HG03103 (cell line): ENCODE measurements at regions not wholly inside any gene's neighbourhood (a gene's known extent, or its start where the extent isn't known, plus 50 kb on each side); places are given as distances from the start of the nearest gene placed in this dataset.
A peak's percentile ranks its signal among the peaks of the same experiment; 100 is the strongest.

Experiments
- ATAC-seq: cut with Tn5 transposase; IDR thresholded peaks from one replicate; pipeline ENCODE4 v1.9.1; 2021; ENCODE audit warnings: low read depth; ENCODE audit not compliant: unreplicated experiment

DNA sequence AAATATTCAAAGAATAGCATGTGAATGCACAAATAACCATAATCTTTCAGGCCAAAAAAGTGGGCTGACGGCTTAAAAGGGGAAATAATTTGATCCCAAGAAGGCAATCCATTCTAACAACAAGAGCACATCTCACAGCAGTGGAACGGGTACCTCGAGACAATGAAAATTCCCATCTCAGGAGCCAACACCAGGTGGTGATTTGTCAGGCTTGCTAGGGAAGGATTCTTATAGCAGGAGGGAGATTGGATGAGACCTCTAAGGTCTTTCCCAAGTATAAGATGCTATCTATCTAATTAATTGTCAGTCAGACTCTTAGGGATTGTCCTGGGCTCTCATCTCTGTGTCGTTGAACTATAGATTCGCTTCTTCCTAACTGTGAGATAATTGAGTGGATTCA is 284.0 kb downstream of the ETS1 start:
- ATAC-seq: no peak

DNA sequence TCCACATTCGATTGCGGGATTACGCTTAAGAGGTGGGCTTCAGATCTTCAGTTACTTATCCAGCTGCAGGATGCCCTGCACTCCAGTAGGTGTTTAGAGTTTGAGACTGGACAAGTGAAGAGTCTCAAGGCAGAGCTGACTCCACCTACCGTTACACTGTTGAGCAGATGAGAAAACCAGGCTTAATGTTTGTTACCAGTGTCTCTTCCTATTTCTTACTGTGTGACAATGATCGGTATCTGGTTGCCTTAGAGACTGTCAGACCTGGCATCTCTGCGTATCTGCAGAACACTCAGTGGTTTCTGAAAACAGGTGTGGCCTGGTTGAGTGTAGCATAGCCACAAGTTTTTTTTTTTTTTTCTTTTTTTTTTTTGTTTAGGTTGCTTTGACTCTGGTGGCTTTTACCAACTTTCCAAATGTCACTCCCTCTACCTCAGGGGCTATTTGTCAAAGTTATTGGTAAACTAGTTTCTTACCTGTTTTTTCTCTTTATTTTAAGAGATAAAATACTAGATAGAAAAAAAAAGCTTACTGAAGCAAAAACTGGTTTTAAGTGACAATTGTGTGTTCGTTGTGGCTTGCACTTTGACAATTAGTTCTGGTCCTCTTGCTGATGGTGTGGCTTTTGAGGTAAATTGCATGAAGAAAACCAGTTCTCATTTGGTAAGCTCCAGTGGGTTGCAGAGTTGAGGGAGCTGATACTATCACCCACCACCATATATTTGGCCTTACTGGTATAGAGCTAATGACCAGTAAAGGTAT is 284.8 kb downstream of the ETS1 start:
- ATAC-seq: peak; percentile 90

DNA sequence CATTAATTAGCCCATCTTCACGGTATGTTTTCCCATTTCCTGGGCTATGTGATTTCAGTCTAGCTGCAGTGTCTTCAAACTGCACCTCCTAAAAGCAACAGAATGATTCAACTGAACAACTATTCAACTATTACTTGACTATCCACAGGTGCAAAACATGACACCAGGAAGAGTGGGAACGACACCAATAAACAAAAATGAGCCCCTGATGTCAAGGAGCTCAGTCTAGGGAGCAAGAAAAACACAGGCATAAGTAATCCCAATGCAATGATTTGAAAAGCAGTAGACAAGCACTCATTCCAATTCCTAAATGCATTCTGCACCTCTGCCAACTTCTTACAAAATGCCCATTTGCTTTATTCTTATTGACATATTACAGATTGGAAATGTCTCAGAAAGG is 285.6 kb downstream of the ETS1 start:
- no peak for ATAC-seq

DNA sequence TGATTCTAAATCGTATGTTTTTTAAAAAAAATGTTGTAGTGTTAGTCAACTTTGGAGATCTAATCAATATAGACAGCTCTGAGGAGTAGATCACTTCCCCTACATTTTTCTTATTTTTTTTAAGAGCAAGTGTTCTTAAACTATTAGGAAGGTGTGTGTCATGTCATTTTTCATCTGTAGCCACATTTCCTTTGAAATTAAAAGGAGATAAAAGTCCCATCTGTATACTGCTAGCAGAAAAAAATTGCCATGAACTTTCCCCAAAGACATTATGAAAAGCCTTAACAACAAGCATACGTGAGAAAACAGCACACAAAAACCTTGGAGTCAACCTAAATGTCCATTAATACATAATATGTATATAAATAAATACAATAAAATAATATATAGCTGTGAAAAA is 286.6 kb downstream of the ETS1 start:
- ATAC-seq: no peak

DNA sequence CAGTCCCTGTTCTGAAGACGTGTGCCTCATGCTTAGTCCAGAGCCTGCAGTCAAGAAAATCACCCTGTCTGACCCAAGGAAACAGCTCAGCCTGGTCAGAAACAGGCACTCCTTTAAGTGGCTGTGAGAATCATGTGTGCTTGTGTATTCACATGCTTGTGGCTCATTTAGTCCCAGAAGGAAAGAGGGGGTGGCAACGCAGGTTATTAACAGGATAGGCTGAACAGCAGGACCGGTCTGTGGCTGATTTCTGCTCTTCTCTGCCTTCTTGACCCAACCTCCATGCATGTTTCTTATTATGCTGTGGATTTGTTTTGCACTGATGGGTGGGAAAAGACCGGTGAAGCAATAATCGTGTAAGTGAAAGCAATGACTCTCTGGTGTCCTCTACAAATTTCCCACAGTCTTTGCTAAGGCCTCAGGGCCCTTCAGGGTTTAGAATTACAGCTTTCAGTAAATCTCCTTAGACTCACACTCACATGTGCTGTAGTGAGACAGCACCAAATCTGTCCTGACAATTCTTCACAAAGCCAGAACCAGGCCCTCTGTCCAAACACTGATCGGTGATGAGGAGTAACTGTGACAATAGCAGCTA is 288.1 kb downstream of the ETS1 start:
- no peak for ATAC-seq

DNA sequence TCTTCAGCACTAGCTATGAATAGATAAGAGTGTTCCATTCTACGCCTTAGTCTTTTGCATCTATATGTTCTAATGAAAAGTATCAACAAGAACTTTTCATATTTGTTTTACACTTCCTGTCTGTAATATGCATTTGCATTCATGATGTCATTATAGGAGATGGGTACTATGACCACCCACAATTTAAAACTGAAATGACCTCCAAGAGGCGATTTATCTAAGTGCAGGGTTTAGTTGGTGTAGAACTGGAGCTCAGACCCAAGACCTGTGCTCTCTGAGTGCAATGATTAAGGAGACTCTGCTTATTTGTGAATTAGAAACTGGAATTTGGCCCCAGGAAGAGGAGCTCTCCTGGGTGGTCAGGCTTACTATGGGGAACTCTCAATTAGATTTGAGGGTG is 289.1 kb downstream of the ETS1 start:
- no peak for ATAC-seq

DNA sequence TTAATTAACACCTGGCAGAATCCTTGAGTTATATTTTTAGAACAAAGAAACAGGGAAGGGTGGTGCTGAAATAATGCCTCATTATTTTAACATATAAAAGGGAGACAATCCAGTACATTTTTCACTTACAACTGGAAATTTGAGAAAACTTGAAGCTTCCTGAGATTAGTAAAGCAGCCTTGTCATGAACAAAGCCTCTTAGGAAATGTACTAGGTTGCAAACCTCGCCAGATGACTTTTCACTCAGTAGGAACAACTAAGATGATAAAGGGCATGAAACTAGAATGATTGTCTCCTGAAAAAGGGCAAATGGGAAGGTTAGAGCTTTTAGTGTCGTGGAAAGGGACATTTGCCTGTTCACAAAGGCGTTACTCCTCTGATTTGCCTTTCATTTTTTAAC is 289.6 kb downstream of the ETS1 start:
- ATAC-seq: no peak

DNA sequence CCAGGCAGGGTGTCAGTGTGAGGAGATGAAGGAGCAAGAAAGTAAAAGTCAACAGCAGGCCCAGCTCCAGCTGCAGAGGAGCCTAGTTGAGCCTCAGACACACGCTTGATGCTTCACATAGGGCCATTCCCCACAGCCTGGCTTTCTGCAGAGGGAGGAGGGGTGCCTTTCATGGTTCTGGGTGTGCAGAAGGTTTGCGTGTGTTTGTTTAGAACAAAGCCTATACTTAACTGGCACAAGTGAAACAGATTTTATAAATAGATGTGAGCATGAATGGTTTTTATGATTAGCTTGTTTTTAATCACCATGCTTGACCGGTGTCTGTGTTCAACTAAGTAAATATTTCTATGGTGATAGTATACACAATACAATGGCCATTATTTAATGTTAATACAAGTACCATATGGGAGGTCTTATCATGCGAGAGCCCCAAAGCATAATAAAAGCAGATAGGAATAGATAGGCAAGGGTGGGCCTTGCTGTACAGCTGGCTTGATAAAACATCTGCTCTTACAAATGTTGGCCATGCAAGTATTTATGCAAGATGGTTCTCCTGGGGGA is 290.2 kb downstream of the ETS1 start:
- ATAC-seq: no peak

DNA sequence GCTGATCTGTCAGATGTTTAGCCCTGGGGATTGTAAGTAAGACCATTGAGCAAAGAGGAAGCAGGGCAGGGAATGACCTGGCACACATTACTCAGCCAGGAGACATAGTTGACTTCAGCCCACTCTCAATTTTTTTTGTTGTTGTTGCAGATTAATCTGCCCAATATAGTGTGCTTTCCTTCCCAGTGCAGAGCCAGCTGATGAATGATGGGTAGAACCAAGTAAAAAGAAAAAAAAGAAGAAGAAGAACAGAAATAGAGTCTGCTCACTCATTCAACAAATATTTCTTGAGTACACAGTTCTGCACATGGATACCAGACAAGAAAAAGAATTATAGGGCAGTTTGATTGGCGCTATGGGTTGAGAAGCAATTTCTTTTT is 292.7 kb downstream of the ETS1 start:
- no peak for ATAC-seq

DNA sequence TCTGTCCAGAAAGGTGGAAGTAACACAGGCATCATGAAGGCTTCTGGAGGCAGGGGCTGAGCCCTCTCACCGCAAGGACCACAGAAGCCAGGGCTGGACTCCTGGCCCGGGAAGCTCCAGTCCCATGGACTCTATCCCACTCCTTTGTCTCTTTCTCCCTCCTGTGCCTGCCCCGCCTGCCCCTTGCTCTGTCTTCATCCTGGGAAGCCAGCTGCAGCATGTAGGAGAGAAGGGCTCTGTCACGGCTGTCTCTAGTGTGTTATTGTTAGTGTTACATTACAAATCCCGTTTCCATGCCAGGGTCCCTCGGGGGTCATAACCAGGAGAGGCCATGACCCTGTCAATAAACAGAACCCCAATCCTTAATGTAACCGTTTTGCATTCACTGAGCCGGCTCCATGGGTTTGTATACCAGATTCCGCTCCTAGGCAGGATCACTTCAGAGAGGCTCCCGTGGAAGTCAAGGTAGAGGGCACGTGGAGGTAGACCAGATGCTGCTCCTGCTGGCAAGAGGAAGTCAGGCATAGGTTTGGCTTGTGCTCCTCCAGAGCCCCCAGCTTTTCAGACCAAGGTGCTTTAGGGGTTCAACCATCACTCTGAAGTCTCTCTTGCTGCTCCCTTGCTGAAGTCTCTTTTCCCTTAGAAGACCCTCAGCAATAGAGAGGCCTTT is 293.2 kb downstream of the ETS1 start:
- no peak for ATAC-seq

DNA sequence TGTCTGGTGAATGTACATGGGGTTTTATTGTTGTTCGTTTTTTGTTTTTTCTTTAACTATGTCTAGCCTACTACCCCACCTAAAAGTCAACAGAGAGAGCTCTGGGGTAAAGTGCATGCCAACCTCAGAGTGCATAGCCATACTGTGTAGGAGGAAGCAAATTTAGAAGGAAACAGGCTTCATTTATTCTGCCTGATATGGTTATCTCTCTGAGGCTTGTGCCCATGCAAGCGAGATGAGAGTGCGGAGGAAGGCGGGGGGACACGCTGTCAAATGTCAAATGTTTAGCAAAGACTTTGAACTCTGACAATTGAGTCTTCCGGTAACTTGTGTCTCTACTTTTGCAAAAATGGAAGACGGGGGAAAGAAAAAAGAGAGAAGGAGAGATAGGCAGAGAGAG is 295.5 kb downstream of the ETS1 start:
- no peak for ATAC-seq

DNA sequence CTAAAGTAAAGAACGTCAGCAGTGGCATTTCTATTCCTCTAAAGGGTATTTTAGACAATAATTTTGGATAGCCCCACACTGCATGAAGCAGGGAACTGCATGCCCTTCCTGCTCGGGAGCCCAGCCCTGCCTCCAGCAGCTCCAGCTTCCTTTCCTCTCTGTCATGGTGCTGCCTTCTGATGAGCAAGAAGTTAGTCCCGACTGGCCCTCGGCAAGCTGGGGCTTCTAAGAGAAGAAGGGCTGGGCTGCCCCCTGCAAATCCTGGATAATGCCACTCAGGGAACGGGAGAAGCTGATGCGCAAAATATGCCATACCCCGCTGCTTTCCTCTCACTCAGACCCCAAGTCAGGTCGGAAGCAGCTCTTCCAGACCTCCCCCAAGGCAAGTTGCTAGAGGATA is 296.4 kb downstream of the ETS1 start:
- no peak for ATAC-seq

DNA sequence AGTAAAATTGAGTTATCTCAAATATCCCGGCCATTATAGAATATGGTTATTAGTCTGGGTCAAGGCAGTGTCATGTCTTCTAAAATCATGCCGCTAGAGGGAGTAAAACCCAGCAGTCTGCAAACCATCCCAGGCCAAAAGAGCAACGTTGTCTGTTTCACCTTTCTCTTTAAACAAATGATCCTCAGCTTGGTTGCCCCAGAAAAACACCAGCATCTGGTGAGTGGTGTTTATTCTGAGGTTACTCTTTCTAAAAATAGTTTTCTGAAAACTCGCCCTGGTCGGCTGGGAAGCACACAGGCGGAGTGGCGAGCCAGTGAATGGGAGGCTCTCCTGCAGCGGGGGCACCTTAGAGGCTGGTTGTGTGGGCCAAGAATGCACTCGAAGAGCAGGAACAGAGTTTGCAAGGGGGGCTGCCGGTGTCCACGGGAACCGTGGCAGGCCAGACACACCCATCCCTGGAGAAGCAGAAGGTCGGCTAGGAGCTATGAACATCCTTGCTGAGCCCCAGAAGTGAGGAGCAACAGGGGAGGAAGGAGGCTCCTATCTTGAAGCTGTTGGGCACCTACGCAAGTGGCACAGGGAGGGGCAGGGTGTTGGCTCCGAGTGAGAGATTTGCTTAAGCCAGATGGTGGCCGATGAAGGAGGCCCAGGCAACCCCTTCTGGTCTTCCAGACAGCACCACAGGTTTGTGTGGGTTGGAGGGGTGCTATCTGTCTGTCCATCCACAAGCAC is 297.1 kb downstream of the ETS1 start:
- peak; percentile 72 for ATAC-seq

DNA sequence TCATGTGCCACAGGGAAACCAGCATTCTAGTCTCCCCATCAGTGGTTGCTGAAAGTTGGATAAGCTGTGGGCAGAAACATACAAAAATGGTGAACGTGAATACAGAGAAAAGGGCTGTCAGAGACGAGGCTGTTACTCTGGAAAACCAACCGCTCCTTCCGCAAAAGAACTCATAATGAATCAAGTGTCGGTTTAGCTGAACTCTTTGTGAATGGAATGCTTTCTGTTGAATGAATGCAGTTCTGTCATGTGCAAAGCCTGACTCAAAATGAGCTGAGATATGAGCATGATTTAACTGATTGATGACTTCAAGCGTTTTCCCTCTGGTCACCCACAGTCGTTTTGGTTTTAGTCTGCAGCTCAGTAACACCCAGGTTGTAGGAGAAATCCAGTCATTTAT is 298.3 kb downstream of the ETS1 start:
- no peak for ATAC-seq

DNA sequence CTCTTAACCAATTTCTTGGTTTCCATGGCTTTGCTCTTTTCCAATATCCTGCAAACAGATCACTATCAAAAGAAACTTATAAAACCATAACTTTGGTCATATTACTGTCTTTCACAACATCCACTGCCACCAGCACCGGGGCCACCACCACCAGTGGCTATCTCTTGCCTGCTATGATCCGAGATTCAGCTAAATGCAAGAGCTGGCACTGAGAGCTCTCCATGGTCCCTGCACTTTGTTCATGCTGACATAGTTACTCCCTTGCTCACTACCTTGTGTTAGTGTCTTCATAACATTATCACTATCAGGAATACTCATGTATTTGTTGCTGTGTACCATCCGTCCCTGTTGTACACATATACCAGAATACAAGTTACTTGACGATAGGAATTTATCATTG is 299.0 kb downstream of the ETS1 start:
- ATAC-seq: no peak

DNA sequence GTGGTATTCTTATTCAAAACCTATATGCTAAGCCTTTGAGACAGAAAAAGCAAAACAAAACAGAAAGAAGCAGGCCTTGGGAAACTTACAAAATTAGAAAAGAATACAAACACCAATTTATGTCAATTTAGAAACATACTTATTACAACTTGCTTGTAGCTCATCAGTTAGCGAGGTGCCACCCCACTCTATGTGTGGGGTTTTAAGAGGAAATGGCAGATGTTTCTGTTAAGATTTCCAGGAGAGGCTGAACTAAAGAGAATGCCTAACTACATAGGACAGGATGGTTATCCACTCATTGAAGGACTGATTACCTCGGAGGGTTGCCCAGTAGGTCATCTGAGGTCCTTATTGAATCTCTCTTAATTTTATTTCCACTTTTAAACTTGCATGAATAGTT is 302.0 kb downstream of the ETS1 start:
- ATAC-seq: no peak

DNA sequence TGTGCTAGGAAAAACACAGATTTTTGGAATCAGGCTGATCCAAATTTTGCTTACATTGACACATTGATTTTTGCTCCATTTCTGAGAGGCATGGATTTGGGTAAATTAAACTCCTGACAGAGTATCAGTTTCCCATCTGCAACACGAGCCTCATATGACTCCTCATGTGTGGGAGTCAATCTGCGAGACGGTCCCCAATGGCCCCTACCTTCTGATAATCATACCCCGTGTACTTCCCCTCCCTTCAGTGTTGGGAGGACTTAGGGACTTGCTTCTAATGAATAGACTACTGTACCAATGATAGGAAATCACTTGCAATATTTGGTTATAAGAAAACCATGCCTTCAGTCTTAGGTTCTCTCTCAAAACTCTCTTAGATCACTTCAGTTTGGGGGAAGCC is 302.7 kb downstream of the ETS1 start:
- no peak for ATAC-seq

DNA sequence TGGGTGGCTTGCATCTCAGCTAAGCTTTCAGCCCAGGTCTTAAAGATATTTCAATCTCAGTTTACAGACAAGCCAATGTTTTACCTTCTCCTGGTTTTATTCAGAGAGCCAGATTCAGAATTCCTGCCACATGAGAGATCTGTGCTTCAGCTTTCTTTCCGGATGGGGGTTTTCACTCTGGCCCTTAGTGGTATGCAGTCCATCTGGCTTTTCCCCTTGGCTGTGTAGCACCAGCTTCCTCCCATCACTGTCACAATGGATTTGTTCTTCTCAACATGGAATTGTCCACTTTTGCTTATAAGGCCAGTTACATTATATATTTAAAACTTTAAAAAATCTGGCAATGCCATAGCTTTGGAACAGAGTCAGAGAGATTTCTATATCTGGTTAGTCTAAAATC is 303.9 kb downstream of the ETS1 start:
- no peak for ATAC-seq

DNA sequence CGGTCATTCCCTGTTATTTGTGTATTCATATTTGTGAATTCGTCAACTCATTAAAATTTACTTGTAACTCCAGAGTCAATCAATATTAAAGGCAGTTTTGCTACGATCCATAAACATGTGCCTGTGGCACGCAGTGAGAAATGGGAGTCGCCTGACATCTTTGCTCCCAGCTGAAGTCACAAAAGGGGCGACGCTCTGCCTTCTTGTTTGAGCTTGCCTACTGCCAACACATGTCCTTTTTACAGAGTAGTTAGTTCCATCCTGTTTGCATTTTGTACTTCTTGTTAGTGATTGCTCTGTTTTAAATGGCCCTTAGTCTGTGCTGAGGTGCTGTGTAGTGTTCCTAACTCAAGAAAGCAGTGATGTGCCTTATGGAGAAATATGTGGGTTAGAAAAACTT is 305.3 kb downstream of the ETS1 start:
- no peak for ATAC-seq

DNA sequence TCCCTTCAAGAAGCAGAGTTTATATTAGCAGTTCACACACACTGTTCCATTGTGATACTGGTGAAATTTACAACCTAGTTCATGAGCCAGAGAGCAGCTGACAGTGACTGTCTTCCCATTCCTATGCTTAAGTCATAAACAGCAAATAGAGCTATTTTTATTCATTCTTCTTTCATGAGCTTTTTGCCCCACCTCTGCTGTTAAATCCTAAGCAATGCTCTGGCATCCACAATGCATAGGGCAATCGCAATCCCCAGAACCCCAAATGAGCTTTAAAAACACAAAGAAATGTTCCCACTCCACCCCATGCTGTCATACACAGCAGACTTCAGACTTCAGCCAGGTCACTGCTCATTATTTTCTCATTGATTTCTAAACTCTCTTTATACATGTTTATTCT is 307.5 kb downstream of the ETS1 start:
- no peak for ATAC-seq

DNA sequence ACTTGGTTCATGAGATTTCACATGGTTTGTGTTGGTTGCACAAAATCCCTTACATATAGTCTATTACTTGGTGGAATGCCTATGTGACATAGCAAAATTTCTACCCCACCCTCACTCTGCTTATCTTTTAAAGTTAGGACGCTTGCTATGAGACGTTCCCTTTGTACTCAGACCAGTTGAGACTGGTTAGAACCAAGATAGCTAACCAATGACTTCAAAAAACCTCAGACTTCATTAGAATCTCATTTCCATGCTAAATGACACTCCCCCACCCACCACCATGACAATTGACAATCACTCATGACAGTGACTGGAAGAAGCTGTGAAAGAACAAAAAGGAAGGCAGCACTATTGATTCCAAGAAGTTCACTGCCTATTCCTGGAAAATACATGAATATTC is 313.6 kb downstream of the ETS1 start:
- no peak for ATAC-seq
